A673 (cell line): ENCODE measurements at regions not wholly inside any gene's neighbourhood (a gene's known extent, or its start where the extent isn't known, plus 50 kb on each side); places are given as distances from the start of the nearest gene placed in this dataset.

Experiments used
- BruUV-seq: library from RNA; stranded (reverse); fragments of 400-500 nt; replicated peaks from 2 replicates; lab custom pipeline; 2021; lab: Mats Ljungman, UMichigan
- CTCF ChIA-PET: fragments of 300-600 bp; sonication (Branson Sonifier 250); formaldehyde crosslinking; loops from one replicate; lab custom pipeline; 2022; ENCODE audit warnings: antibody characterized with exemption; lab: Charles Lee
- POLR2A ChIA-PET: fragments of 300-600 bp; sonication (Branson Sonifier 250); formaldehyde crosslinking; loops from one replicate; lab custom pipeline; 2022; ENCODE audit warnings: antibody characterized with exemption; ENCODE audit not compliant: low non-redundant PET; lab: Charles Lee
- DNase-seq: peaks from one replicate; pipeline ENCODE4 v3.0.0-alpha.2; 2015; ENCODE audit warnings: low spot score
- H3K27ac ChIP-seq: fragments of 200-600 bp; sonication (generic); 2 replicates; pipeline ENCODE4 v1.5.1; 2016; ENCODE audit warnings: mixed run types, low read depth, mild to moderate bottlenecking, mixed read lengths, antibody characterized with exemption, low read length; ENCODE audit not compliant: poor library complexity, severe bottlenecking
- H3K27me3 ChIP-seq: fragments of 200-600 bp; sonication (generic); replicated peaks from 2 replicates; pipeline ENCODE4 v1.6.1; 2017; ENCODE audit warnings: mixed run types, low read depth, mild to moderate bottlenecking, mixed read lengths, antibody characterized with exemption, low read length; ENCODE audit not compliant: insufficient read depth, poor library complexity
- H3K36me3 ChIP-seq: fragments of 200-600 bp; sonication (generic); 2 replicates; pipeline ENCODE4 v1.6.1; 2016; ENCODE audit warnings: mixed run types, mild to moderate bottlenecking, mixed read lengths, antibody characterized with exemption, low read length; ENCODE audit not compliant: insufficient read depth, poor library complexity, severe bottlenecking
- H3K4me1 ChIP-seq: fragments of 200-600 bp; sonication (generic); 2 replicates; pipeline ENCODE4 v1.6.1; 2017; ENCODE audit warnings: mixed run types, mild to moderate bottlenecking, mixed read lengths, antibody characterized with exemption, low read length; ENCODE audit not compliant: insufficient read depth, poor library complexity, severe bottlenecking
- H3K4me3 ChIP-seq: fragments of 200-600 bp; sonication (generic); 2 replicates; pipeline ENCODE4 v1.5.1; 2016; ENCODE audit warnings: low read depth, mixed run types, mild to moderate bottlenecking, mixed read lengths, low read length; ENCODE audit not compliant: poor library complexity, severe bottlenecking
- H3K9me3 ChIP-seq: fragments of 200-600 bp; sonication (generic); 2 replicates; pipeline ENCODE4 v1.6.1; 2016; ENCODE audit warnings: mixed run types, low read depth, mild to moderate bottlenecking, mixed read lengths, antibody characterized with exemption, low read length; ENCODE audit not compliant: poor library complexity, severe bottlenecking
- EZH2 ChIP-seq: fragments of 200-600 bp; sonication (generic); IDR thresholded peaks from 2 replicates; pipeline ENCODE4 v1.6.1; 2017; ENCODE audit warnings: borderline replicate concordance, low read depth, mild to moderate bottlenecking, mixed read lengths, antibody characterized with exemption, low read length; ENCODE audit not compliant: poor library complexity, severe bottlenecking
- intact Hi-C: fragments of 100-400 bp; cut with micrococcal nuclease; formaldehyde crosslinking; loops from one replicate; pipeline ENCODE4 v1.10.0; 2022; ENCODE audit not compliant: unreplicated experiment
- TF ChIP-seq, protein P1 (sequence below): fragments of 300-800, 200-600 bp; sonication (generic); conservative IDR thresholded peaks from 2 replicates; pipeline ENCODE4 v1.5.1; 2017; ENCODE audit warnings: low read depth, mild to moderate bottlenecking, antibody characterized with exemption, low read length, moderate library complexity, mixed read lengths

DNA sequence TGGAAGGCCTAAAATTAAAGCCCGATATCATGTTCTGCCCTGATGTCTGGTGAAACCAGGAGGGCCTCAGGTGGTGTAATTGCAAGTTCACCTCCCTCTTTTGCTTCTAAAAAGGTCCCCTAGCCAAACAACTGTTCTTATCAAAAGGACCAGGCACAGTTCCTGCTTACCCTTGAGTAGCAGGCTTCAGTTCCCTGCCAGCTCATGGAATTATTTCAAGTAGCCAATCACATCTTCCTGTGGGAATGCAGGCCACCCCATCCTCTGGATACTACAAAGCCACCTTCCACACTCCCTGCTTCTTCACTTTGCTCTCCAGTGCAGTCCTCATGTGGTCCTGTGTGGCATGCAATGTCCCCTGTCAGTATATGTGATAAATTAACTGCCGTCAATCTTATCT lies 97.7 kb upstream of the GALNT17 start:
- intact Hi-C loops, result no loop called here
- no peak overlapping the region for H3K27ac ChIP-seq
- CTCF ChIA-PET, result no interaction called here
- H3K9me3 ChIP-seq, result peaks cover 29% of the 10 kb centered on the region
- no peak overlapping the region for H3K4me3 ChIP-seq
- H3K4me1 ChIP-seq, result no peaks in the 10 kb centered on the region
- H3K27me3 ChIP-seq, result no peaks in the 10 kb centered on the region
- TF ChIP-seq, protein P1, sequence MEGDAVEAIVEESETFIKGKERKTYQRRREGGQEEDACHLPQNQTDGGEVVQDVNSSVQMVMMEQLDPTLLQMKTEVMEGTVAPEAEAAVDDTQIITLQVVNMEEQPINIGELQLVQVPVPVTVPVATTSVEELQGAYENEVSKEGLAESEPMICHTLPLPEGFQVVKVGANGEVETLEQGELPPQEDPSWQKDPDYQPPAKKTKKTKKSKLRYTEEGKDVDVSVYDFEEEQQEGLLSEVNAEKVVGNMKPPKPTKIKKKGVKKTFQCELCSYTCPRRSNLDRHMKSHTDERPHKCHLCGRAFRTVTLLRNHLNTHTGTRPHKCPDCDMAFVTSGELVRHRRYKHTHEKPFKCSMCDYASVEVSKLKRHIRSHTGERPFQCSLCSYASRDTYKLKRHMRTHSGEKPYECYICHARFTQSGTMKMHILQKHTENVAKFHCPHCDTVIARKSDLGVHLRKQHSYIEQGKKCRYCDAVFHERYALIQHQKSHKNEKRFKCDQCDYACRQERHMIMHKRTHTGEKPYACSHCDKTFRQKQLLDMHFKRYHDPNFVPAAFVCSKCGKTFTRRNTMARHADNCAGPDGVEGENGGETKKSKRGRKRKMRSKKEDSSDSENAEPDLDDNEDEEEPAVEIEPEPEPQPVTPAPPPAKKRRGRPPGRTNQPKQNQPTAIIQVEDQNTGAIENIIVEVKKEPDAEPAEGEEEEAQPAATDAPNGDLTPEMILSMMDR, result no peak
- no peak for TF ChIP-seq EZH2
- no peak for DNase-seq
- H3K36me3 ChIP-seq, result no peaks in the 10 kb centered on the region
- POLR2A ChIA-PET, result no interaction called here
- no TSS peak for BruUV-seq

DNA sequence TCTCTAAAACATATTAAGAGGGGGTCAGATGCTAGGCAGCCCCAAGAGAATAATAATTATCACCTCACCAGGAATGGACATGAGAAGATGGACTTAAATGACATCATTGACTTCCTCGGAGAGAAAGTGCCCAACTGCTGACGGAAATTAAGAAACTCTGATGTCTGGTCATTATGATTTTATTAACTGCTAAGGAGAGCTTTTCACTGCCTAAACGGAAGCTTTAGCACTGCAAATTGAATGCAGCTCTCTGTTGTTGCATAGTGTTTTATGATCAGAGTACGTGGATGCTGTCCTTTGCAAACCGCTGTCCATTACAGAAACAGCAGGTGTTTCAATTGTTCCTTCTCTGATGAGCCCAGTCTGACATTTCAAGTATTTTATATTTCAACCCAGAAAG lies 89.4 kb upstream of the GALNT17 start:
- POLR2A ChIA-PET, result no interaction called here
- Histone ChIP-seq H3K27me3 (no peaks in the 10 kb centered on the region), H3K36me3 (no peaks in the 10 kb centered on the region), H3K4me3 (no peak overlapping the region), H3K27ac (no peak overlapping the region), H3K4me1 (no peaks in the 10 kb centered on the region), H3K9me3 (peaks cover 18% of the 10 kb centered on the region)
- intact Hi-C loops, result no loop called here
- BruUV-seq, result no TSS peak
- no peak for DNase-seq
- no peak for TF ChIP-seq EZH2
- TF ChIP-seq, protein P1, result no peak
- CTCF ChIA-PET, result no interaction called here

DNA sequence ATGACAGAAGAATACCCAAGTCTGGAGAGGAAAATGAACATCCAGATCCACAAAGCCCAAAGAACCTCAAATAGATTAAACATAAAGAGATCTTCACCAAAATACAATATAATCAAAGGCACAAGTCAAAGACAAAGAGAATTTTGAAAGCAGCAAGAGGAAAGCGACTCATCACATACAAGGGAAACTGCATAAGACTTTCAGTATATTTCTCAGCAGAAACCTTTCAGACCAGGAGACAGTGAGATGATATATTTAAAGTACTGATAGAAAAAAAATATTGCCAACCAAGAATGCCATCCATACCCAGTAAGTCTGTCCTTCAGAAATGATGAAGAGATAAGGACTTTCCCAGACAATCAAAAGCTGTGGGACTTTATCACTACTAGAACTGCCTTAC lies 81.5 kb upstream of the GALNT17 start:
- BruUV-seq, result no TSS peak
- TF ChIP-seq, protein P1, result no peak
- TF ChIP-seq EZH2, result no peak
- Histone ChIP-seq H3K9me3 (peaks cover 34% of the 10 kb centered on the region), H3K4me1 (no peaks in the 10 kb centered on the region), H3K27ac (no peak overlapping the region), H3K36me3 (no peaks in the 10 kb centered on the region), H3K4me3 (no peak overlapping the region), H3K27me3 (no peaks in the 10 kb centered on the region)
- no peak for DNase-seq
- intact Hi-C loops, result no loop called here
- ChIA-PET CTCF (no interaction called here), POLR2A (no interaction called here)
